Activated CD4-positive, alpha-beta T cell treated with anti-CD3 and anti-CD28 coated beads, Interleukin-2, amount 50 U/mL, for 48 hours (primary cell): ENCODE measurements at regions not wholly inside any gene's neighbourhood (a gene's known extent, or its start where the extent isn't known, plus 50 kb on each side); places are given as distances from the start of the nearest gene placed in this dataset.

Source experiments
- DNase-seq, 2 experiments: peaks; one replicate each; pipeline ENCODE4 v3.0.0-alpha.2; 2020

GRCh38 chr6:133190912-133191311 lies 50.2 kb upstream of the EYA4 start:
- no peak for DNase-seq

DNA sequence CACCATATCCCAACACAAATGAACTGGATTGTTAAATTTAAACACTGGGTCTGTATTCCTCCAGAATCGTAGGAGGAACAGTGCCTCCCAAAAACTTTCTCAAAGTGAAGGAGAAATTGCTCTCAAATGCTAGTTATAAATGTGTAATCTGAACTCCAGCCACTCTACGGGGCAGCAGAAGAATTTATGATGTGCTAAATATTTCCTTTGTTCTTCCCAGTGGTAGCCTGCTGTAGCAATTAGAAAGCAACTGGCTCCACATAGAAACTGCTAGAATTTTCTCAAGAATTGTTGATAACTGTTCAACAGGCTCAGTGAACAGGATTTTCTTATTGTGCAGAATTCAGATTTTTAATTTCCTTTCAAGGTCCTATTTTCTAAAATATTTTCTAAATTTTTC lies 49.8 kb upstream of the EYA4 start:
- no peak for DNase-seq
